Nucleus accumbens (tissue), 56 donors: ENCODE measurements at regions not wholly inside any gene's neighbourhood (a gene's known extent, or its start where the extent isn't known, plus 50 kb on each side); places are given as distances from the start of the nearest gene placed in this dataset.

Source experiments
- DNase-seq, 56 donors: peaks; one replicate each; lab custom pipeline; 2025; lab: John Stamatoyannopoulos, UW

DNA sequence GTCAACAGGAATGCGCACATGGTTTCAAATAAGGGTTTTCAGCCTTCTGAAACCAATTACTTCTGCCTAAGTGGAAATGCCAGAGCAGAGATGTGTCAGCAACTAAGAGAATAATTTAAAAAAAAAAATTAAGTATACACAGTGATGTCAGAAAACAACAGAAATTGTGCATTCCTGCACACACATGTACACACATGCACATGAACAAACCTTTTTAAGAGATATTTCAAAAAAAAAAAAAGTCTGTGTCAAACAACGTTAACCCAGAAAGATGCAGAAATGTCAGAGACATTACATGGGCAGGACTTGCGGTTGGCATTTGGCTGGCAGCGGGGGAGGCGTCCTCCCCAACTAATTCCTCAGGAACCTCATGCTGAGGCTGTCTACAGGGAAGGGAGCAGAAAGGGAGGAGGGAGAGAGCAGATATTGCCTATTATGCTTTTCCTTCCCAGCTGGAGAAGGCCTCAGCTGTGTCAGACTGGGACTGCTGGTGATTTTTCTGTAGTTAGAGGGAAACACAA, 536.9 kb upstream of the WWC1 start:
- no peak for DNase-seq

DNA sequence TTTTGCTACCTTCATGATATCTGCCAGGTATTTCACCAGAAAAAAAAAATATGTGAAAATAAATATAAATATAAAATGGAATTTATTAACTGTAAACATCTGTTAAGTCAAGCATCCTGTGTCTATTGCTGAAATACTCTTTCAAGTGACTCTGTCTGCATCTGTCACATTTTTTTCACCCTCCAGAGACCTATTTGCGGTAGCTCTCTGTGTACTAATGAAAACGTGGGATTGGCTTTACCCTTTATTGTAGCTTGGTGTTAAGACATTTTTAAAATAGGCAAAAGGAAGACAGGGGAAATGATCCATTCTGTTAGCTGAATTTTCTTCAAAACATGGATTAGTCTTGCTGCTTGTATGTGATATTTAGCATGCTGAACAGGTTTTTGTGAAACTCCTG, 536.0 kb upstream of the WWC1 start:
- no peak for DNase-seq

DNA sequence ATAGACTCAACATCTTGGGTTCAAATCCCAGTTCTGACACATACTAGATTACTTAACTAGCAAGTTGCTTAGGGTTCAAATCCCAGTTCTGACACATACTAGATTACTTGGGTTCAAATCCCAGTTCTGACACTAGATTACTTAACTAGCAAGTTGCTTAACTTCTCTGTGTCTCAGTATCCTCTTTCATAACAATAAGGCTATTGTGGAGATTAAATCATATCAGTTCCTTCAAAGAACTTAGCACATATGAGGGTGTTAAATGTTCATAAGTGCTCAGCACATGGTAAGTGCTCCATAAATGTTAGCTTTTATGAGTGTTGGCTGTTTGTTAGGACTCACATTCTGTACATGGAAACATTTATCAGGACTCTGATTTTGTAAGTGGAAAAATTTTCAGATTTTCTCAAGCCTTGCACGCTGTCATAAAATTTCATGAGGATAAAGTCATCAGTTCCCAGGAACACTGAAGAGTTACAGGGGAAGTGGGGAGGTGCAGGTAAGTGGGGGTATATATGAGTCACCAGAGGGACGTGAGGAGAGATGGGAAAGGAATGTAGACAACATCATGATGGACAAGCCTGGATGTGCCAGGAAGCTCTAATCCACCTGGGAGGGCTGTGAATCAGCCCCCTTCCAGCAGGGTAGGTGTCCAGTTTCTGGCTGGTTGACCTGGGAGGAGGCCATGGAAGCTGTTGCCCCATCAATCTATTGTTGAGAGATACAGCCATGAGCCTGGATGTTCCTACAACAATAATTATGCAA, 532.2 kb upstream of the WWC1 start:
- no peak for DNase-seq

DNA sequence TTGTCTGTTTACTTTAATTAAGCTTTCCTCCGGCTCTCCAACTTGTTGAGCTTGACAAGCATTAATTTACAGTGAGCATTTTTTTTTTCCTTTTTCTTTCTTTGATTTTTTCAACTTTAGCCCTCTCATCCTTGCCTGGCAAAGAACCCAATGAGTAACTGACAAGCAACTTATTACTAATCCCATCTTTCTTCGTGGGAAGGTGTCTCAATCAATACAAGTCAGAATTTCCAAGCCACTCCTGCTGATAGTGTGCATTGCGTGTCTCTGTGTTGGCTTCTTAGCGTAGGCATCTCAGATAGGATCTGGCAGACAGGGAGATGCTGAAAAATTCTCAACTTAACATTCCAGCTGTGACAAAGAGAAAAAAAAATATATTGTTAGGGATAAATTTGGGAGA, 527.7 kb upstream of the WWC1 start:
- DNase-seq: peak in 13 of 56 donors; percentile 4 to 49 (median 22)

DNA sequence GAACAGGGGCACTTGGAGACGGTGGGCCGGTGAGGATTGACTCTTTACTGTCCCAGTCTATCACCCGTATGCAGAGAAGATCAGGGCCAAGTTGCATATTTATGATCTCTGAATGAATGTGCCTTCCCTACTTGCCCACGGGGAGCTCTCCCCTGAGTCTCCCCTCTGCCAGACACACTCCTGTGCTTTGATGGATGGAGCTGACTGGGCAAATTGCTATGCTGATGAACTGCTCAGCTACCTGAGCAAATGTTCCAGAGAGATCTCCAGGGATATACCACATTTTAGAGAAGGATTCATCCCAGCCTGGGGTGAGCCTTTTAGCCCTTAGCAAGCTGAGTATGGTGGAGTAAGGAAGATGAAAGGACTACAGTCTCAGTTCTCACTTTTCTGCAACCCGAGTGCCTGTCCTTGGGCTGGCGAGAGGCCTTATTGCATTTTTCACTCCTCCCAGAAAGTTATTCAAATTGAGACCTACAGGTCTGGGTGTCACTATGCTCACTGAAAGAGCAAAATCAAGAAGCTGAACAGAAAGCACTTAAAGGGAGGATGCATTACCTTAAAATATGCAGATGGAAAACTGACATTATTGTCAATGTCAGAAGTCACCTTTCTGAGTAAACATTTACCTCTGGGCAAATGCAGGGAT, 526.7 kb upstream of the WWC1 start:
- no peak for DNase-seq

DNA sequence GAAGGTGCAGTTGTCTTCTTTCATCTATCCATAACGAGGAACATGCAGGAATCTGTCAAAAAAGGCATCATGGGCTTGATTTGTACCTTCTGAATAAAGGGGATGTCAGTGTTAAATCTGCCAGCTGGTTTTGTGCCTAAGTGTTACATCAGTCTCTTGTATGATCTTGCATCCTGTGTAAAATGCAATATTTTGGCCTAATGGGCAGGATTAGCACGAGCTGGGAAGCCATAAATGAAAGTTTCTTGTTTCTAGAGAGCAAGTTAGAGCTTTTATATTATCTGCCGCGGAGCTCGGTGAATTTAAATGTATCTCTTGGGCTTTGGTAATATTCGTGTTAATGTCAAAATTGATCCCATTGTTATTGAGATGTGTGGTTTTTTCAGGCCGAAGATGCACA, 526.1 kb upstream of the WWC1 start:
- no peak for DNase-seq

DNA sequence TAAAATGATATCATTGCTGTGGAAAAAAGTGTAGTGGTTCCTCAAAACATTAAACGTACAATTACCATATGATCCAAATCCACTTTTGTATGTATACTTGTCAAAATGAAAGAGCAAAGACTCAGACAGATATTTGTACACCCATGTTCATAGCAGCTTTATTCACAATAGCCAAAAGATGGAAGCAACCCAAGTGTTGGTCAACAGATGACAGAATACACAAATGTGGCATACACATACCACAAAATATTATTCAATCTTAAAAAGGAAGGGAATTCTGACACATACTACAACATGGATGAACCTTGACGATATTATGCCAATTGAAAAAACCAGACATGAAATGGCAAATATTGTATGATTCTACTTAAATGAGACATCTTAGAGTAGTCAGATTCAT, 524.5 kb upstream of the WWC1 start:
- no peak for DNase-seq

DNA sequence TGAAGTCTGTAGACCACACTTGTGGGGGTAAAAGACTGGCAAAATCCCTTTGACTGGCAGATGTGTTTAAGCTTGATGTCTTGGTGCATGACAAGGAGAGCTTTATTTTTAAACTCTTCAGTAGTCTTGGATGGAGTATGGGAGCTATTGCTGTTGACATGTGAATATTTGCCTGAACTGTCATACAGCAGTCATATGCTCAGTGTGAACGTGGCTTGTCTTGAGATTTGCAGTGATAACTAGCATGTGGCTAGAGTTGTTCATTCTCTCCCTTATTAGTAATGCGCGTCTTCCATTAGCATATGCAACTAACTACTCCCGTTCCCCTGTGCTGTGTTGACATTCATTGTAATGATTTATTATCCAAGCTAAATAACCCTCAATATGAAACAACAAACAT, 523.6 kb upstream of the WWC1 start:
- DNase-seq: no peak

DNA sequence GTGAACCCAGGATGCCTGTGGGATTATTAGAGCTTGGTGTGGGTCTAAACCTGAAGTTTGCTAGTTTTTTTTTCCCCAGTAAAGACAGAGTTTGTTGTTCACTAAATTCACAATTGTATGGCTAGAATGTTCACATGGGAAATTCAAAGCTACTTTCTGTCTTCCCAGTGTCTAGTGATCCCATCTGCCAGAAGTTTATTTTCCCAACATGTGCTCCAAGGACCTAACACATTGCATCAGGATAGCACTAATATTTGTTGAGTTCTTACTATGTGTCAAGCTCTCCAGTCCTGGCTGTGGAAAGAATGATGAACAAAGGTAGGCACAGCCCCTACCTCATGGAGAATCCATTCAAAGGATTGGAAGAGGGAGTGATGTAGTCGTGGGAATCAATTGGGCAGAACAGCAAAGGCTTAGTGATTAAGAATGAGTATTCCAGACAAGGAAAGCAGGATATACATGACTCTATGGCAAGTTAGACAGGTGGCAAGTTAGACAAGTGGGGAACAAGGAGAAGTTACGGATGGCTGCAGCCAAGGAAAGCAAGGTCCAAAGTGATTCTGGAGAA, 521.5 kb upstream of the WWC1 start:
- no peak for DNase-seq

DNA sequence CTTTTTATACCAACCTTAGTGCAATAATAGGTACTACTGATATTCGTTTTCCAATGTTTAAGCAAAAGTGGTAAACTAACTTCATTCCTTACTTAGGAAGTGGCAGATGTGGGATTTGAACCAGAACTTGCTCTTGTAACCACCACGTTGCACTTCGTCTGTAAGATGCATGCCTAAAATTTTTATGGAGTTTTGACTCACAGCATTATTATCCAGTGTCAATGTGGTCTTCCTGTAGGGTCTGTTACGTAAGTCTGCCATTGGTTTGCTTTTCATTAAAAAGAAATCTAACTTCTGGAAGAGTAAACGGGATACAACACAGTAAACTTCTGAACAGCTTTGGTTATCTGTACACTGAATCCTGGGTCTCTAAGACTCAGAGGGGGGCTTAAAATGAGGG, 521.0 kb upstream of the WWC1 start:
- no peak for DNase-seq

DNA sequence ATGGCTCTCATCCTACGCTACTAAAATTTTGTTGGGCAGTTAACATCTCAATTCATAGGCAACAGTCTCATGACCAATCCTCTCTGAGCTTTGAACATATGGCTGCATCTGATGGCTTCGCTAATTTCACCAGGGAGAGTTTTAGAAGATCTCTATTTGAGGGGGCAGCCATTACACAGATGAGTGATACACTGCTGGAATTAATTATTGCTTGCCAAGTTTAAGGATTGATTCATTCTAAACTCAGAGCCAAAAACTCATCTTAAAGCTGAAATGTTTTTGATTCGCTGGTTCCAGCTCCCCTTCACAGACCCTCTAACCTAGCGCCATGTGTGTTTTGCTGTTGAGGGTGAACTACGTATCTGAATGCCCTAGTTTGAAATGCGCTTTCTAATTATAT, 519.9 kb upstream of the WWC1 start:
- no peak for DNase-seq

DNA sequence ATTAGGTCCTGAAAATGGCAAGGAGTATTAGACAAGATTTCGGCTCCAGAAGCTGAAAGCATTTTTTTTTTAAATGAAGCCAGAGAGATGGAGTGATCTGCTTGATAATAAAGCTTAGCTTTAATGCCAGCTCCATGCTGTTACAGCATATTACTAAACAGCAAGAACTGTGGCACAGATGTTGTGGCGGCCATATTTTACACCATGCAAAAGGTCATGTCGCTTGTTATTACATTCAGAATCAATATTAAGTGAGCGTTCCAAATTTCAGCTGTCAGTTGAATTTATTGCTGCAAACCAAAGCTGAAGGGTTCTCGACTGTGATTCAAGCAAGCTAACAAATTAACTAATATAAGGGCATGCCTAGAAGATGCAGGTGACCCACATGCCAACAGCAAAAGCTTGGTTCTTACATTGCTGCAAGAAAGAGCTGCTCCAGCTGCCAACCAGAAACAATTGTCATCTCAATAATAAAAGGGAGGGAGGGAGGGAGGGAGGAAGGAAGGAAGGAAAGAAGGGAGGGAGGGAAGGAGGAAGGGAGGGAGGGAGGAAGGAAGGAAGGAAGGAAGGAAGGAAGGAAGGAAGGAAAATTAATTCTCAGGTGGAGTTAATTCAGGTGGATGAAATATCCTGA, 517.7 kb upstream of the WWC1 start:
- no peak for DNase-seq

DNA sequence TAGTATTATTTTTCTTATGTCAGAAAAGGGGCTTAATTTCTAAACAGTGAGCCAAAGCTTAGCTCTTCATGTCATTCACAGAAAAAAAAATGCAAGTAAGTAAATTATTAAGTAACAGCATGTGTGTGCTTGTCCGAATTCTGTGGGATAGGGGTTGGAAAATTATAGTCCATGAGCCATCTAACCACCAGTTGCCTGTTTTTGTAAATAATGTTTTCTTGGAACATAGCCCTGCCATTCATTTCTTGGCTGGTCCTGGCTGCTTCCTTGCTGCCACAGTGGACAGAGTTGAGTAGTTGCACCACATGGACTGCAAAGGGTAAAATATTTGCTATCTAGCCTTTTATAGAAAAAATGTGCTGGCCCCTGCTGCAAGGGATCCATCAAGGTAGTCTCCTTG, 513.7 kb upstream of the WWC1 start:
- DNase-seq: no peak

DNA sequence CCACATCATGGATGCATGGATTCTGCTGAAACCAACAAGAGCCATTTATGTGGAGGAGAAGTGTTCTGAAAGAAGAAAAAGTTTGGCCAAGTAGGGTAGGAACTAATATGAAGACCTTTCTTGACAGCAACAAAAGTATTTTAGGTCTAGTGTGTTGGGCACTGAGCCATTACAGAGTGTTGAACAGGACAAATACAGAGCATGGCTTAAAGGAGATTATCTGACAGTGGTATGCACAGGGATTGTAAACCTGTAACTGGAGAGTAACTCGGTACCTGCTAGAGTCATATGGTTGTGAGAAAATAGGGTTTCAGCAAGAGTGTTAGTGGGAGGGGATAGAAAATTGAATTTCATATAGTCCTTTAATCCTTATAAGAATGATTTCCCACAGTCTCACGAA, 513.2 kb upstream of the WWC1 start:
- DNase-seq: no peak

DNA sequence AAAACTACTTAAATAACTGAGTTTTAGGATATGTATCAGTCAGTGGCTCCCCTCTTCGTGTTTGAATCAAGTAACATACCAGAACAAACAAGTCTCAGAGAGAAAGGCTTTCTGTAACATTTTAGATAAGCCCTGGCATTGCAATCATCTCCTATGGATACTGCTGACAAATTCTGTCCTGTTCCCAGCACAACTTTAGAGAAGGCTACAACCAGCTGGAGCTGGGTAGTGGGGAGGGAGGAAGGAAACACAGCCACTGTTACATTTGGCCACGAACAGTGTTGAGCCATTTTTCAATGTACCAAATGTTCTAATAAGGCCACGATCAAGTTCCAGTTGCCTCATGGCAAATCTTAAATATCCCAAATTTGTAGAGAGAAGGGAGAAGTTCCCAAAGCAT, 511.8 kb upstream of the WWC1 start:
- DNase-seq: no peak

DNA sequence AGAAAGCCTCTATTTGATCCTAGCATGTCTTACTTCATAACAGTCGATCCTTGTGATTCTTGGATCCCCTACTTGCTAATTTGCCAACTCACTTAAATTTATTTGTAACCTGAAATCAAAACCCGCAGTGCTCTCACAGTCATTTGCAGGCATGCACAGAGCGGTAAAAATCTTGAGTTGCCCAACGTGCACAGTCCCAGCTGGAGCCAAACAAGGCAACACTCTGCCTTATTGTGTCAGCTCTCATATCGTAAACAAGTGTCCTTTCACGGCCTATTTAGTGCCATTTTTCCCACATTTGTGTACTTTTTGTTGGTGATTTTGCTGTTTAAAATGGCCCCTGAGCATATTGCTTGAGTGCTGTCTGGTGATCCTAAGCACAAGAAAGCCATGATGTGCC, 511.3 kb upstream of the WWC1 start:
- DNase-seq: no peak

DNA sequence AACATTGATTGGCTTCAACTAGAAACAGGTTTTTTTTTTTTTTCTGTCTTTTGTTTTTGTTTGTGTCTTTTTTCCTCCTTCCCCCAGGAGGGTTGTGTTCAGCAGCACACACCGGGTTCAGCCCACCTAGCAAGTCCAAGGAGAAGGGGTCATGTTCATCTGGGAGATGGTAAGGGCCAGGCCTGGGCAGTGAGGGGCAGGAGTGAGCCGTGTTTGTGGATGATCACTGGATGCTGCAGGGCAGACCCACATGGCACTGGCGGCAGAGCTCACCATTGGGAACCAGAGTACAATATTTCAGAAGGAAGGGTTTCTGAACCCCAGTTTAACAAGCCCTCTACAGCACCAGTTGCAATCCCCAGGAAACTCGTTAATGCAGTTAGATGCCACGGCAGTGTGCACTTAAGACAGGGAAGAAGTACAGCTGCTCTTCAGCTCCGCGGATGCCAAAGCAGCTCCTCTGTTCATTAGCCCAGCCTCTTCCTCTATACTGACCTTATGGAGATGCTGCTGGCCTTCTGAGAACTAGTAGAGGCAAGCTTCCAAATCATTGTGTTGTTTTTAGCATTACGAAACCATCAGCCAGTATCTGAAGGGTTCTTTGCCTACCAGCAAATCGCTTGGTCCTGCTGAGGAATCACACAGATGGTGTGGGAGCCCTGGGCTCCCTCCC, 508.2 kb upstream of the WWC1 start:
- no peak for DNase-seq

DNA sequence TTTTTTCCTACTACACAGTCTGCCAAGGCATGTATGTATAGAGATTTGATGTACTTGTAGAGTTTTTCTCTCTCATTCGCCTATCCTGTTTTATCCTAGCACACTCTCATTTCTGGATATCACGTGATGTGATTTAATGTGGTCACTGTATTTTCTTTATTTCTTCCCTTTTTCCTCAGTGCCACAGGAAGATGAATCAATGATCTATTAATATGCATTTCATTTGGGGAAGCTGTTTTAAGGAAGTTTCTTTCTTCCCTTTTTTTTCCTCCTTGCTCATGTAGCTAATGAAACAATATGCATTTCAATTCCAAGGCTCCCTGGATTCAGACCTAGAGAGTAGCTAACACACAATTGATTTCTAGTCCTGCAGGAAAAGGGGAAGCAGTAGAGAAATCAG, 506.3 kb upstream of the WWC1 start:
- no peak for DNase-seq

DNA sequence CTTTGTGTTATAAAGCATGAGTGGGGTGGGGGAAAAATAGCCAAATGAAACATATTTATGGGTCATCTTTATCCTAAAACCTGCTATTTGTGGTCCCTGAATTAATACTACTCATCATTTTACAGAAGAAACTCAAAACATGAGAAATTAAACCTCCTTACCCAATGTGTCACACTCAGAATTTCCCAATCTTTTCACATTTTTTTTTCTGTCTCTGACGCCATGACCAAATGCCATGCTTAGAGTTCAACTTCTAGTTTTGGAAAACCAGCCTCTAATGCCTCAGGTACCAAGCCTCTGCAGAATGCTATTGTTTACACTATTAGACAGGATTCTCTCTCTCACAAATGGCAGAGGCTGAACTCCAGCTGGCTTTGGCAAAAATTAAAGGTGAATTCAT, 505.5 kb upstream of the WWC1 start:
- no peak for DNase-seq

DNA sequence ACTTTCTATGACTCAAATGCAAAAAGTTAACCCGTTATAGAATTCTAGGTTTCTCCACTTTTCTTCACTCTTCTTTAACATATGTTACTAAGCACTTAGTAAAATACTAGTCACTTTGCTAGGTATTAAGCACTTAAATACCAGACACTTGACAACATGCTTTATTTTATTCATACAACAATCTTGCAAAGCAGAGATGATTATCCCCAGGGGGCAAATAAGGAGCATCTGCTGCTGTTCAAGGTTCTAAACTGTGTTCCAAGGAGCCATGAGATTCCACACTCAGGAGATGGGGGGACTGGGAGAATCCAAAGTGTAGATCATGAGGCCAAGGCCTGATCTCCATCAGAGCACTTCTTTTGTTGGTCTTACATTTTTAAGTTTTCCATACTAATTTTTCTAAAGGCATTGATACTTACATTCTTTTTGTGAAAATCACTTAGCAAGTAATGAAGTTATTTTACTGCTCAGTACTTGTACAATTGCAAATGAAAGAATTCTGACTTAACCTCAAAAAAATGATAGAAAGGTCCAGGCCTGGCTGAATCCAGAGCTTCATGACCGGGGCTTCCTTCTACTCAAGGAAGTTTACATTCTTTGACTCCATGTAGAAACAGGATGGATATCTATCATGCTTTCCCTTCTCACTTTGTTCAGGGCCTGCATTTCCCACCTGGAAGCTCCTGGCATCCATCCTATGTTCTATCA, 504.4 kb upstream of the WWC1 start:
- no peak for DNase-seq
